Ovary (tissue), 7 donors: ENCODE measurements at regions not wholly inside any gene's neighbourhood (a gene's known extent, or its start where the extent isn't known, plus 50 kb on each side); places are given as distances from the start of the nearest gene placed in this dataset.

Experiments
- DNase-seq, 5 donors: peaks; one replicate each; pipeline ENCODE4 v3.0.0-alpha.2; 2019 to 2020
- H3K27ac ChIP-seq, 2 donors: fragments of 200-600 bp; one replicate each; pipeline versions ENCODE4 v1.5.1 to v1.8.0; 2019 to 2022
- H3K27me3 ChIP-seq: fragments of 200-600 bp; one replicate; pipeline ENCODE4 v1.8.0; 2022
- H3K36me3 ChIP-seq: fragments of 200-600 bp; sonication (generic); one replicate; pipeline ENCODE4 v1.5.1; 2019
- H3K4me1 ChIP-seq: one replicate; pipeline ENCODE4 v1.8.1; 2013; ENCODE audit warnings: mild to moderate bottlenecking, moderate library complexity; ENCODE audit not compliant: insufficient read depth
- H3K4me3 ChIP-seq: fragments of 200-600 bp; sonication (generic); one replicate; pipeline ENCODE4 v1.5.1; 2017
- H3K9me3 ChIP-seq, 2 donors: fragments of 200-600 bp in 1 of 2; sonication (generic) in 1 of 2; one replicate each; pipeline versions ENCODE4 v1.5.1 to v1.8.1; 2013 to 2019; ENCODE audit warnings: mild to moderate bottlenecking in 1 of 2, moderate library complexity in 1 of 2
- EP300 ChIP-seq: sonication (generic); formaldehyde crosslinking; IDR thresholded peaks from one replicate; pipeline ENCODE4 v1.6.1; 2017; ENCODE audit warnings: antibody characterized with exemption
- POLR2A ChIP-seq: fragments of 450-650 bp; IDR thresholded peaks from one replicate; pipeline ENCODE4 v1.6.1; 2017; ENCODE audit warnings: antibody characterized with exemption, mild to moderate bottlenecking, moderate library complexity
- WGBS, 3 donors: extraction: QIAGEN DNeasy Blood & Tissue Kit in 1 of 3; methylation state at CpG; one replicate each; pipeline versions ENCODE4 v1.1.5 to v1.1.7; 2013 to 2017; 5-methylcytosine and 5-hydroxymethylcytosine counted together
- intact Hi-C, 4 donors: fragments of 100-400 bp; cut with DNase I; formaldehyde crosslinking; loops; one replicate each; pipeline versions ENCODE4 v1.11.0 to v1.15.1; 2022 to 2023
- TF ChIP-seq, protein P1 (sequence below), 3 donors: fragments of 450-650 bp in 2 of 3; fragments of 200-600 bp in 1 of 3; IDR thresholded peaks; one replicate each; pipeline versions ENCODE4 v1.5.1 to v1.8.0; 2016 to 2022; ENCODE audit warnings: antibody characterized with exemption in 3 of 3, mild to moderate bottlenecking in 1 of 3
- donor health status: DM: no; HTN: no; CAD: no; lungs with moderate emphysema.
- donor health status: DM: no; HTN: no; CAD: no.
- donor health status: Bipolar disorder and iron deficiency.
- donor health status: DM: no; HTN: no; CAD: no.
- donor health status: DM: yes; HTN: yes; CAD: no.

- WGBS, 3 donors = 88 to 89% (median 89%) methylated on average over 7 of the region's 7 CpGs
- intact Hi-C loops = no loop called here
Measured at GRCh38 chr6:165976684-165977083, 191.0 kb downstream of the TBXT start.

GRCh38 chr6:165974817-165975216 is 192.8 kb downstream of the TBXT start:
- intact Hi-C loops = no loop called here
- Histone ChIP-seq H3K9me3 (no peaks in the 10 kb centered on the region), H3K4me1 (peaks cover 4% of the 10 kb centered on the region), H3K36me3 (no peaks in the 10 kb centered on the region), H3K4me3 (no peak overlapping the region), H3K27me3 (no peaks in the 10 kb centered on the region), H3K27ac (no peak overlapping the region)
- DNase-seq = no peak
- TF ChIP-seq EP300 (no peak), POLR2A (no peak)
- TF ChIP-seq, protein P1, sequence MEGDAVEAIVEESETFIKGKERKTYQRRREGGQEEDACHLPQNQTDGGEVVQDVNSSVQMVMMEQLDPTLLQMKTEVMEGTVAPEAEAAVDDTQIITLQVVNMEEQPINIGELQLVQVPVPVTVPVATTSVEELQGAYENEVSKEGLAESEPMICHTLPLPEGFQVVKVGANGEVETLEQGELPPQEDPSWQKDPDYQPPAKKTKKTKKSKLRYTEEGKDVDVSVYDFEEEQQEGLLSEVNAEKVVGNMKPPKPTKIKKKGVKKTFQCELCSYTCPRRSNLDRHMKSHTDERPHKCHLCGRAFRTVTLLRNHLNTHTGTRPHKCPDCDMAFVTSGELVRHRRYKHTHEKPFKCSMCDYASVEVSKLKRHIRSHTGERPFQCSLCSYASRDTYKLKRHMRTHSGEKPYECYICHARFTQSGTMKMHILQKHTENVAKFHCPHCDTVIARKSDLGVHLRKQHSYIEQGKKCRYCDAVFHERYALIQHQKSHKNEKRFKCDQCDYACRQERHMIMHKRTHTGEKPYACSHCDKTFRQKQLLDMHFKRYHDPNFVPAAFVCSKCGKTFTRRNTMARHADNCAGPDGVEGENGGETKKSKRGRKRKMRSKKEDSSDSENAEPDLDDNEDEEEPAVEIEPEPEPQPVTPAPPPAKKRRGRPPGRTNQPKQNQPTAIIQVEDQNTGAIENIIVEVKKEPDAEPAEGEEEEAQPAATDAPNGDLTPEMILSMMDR (IDR thresholded peaks at IDR 0.05) = no peak
- WGBS, 3 donors = 83 to 90% (median 88%) methylated on average over 7 of the region's 7 CpGs

More at GRCh38 chr6:165976684-165977083, 191.0 kb downstream of the TBXT start:
- H3K27ac ChIP-seq = no peak overlapping the region
- H3K27me3 ChIP-seq = no peaks in the 10 kb centered on the region
- H3K4me3 ChIP-seq = no peak overlapping the region
- TF ChIP-seq, protein P1 (IDR thresholded peaks at IDR 0.05) = no peak
- TF ChIP-seq EP300 = no peak
- DNase-seq = no peak
- no peaks in the 10 kb centered on the region for H3K9me3 ChIP-seq
- H3K36me3 ChIP-seq = no peaks in the 10 kb centered on the region
- peaks cover 4% of the 10 kb centered on the region for H3K4me1 ChIP-seq

DNA sequence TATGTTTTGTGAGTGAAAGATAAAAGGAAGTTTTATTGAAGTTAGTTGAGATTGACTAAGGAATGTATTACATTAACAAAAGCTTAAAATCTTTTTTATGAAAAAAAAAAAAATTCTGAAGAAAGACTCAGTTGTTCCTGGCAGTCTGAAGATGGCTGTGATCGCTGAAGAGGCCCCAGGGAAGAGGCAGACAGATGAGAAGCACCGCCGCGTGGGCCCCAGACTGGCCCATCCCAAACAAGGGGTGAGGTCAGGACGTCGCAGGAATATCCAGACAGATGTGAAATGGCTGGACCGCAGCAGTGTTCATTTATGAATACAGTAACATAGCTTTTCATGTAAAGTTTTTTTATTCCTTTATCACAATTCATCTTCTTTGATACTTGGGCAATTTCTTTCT is 194.2 kb downstream of the TBXT start:
- Histone ChIP-seq H3K27ac (no peak overlapping the region), H3K4me3 (no peak overlapping the region)
- WGBS, 3 donors = 90 to 96% (median 94%) methylated on average over 7 of the region's 7 CpGs

GRCh38 chr6:165972139-165972802 is 195.4 kb downstream of the TBXT start:
- H3K27me3 ChIP-seq = no peaks in the 10 kb centered on the region
- DNase-seq = no peak
- no peak overlapping the region for H3K27ac ChIP-seq
- H3K36me3 ChIP-seq = no peaks in the 10 kb centered on the region
- intact Hi-C loops = no loop called here
- TF ChIP-seq EP300 (no peak), POLR2A (no peak)
- TF ChIP-seq, protein P1 (IDR thresholded peaks at IDR 0.05) = no peak
- H3K4me1 ChIP-seq = no peaks in the 10 kb centered on the region
- no peak overlapping the region for H3K4me3 ChIP-seq
- 79 to 90% (median 89%) methylated on average over 12 of the region's 12 CpGs for WGBS, 3 donors
- H3K9me3 ChIP-seq = no peaks in the 10 kb centered on the region

More for the DNA sequence above, 194.2 kb downstream of the TBXT start:
- TF ChIP-seq, protein P1 (IDR thresholded peaks at IDR 0.05) = no peak
- TF ChIP-seq POLR2A (no peak), EP300 (no peak)
- Histone ChIP-seq H3K36me3 (no peaks in the 10 kb centered on the region), H3K27me3 (no peaks in the 10 kb centered on the region), H3K4me1 (no peaks in the 10 kb centered on the region), H3K9me3 (no peaks in the 10 kb centered on the region)
- DNase-seq = no peak
- intact Hi-C loops = no loop called here
